Left lung (tissue), 4 donors: ENCODE measurements at regions not wholly inside any gene's neighbourhood (a gene's known extent, or its start where the extent isn't known, plus 50 kb on each side); places are given as distances from the start of the nearest gene placed in this dataset.

Experiments used
- ATAC-seq: fragments of 200-7000 bp; cut with Tn5 transposase; one replicate; pipeline ENCODE4 v1.9.1; 2020; ENCODE audit warnings: moderate library complexity
- DNase-seq, 4 donors: peaks; one replicate each; pipeline ENCODE4 v3.0.0-alpha.2; 2013 to 2020
- H3K27ac ChIP-seq, 2 donors: fragments of 200-600 bp; sonication (generic) in 1 of 2; one replicate each; pipeline versions ENCODE4 v1.5.0 to v1.8.0; 2020 to 2021
- H3K27me3 ChIP-seq, 2 donors: fragments of 200-600 bp; sonication (generic) in 1 of 2; one replicate each; pipeline versions ENCODE4 v1.5.0 to v1.8.0; 2020 to 2021
- H3K36me3 ChIP-seq, 2 donors: fragments of 200-600 bp; sonication (generic) in 1 of 2; one replicate each; pipeline versions ENCODE4 v1.5.0 to v1.8.0; 2020 to 2021
- H3K4me1 ChIP-seq, 2 donors: fragments of 200-600 bp; one replicate each; pipeline ENCODE4 v1.8.0; 2021
- H3K4me3 ChIP-seq, 2 donors: fragments of 200-600 bp; sonication (generic) in 1 of 2; one replicate each; pipeline versions ENCODE4 v1.5.0 to v1.8.0; 2020 to 2021; ENCODE audit warnings: mild to moderate bottlenecking in 1 of 2
- H3K9me3 ChIP-seq, 2 donors: fragments of 200-600 bp; sonication (generic) in 1 of 2; one replicate each; pipeline versions ENCODE4 v1.5.0 to v1.8.0; 2020 to 2021
- CTCF ChIP-seq, 2 donors: fragments of 200-600 bp; sonication (generic) in 1 of 2; IDR thresholded peaks; one replicate each; pipeline versions ENCODE4 v1.5.0 to v1.8.0; 2021; ENCODE audit warnings: antibody characterized with exemption in 2 of 2
- intact Hi-C, 2 donors: fragments of 100-400 bp; cut with DNase I; formaldehyde crosslinking; loops; one replicate each; pipeline versions ENCODE4 v1.11.2 to v1.14.2; 2022
- donor health status: DM: no; HTN: yes; CAD: no.
- donor health status: DM: no; HTN: no; CAD: no.

- ATAC-seq (no peak), DNase-seq (peak in 1 of 4 donors; percentile 75)
- Histone ChIP-seq H3K9me3 (peaks cover 0 to 30% of the 10 kb centered on the region in 2 donors), H3K27ac (no peak overlapping the region), H3K36me3 (no peaks in the 10 kb centered on the region), H3K4me3 (no peak overlapping the region), H3K4me1 (no peaks in the 10 kb centered on the region), H3K27me3 (peaks cover 0 to 32% of the 10 kb centered on the region in 2 donors)
- intact Hi-C loops, result no loop called here
- no peak for TF ChIP-seq CTCF (IDR thresholded peaks at IDR 0.05)
Observed at GRCh38 chr20:57082357-57082945, 184.0 kb downstream of the BMP7 start.

DNA sequence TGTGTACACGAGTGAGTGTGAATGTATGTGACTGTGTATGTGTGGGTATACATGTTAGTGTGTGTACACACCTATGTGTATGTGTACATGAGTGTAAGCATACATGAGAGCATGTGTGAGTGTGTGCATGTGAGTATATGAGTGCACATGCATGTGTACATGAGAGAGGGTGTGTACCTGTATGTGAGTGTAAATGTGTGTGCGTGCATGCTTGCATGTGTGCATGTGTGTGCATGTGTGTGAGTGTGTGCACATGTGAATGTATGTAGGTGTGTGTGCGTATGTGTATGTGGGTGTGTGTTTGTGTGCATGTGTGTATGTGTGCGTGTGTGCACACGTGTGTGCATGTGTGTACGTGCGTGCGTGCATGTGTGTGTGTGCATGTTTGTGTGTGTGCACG lies 183.4 kb downstream of the BMP7 start:
- H3K4me1 ChIP-seq, result no peaks in the 10 kb centered on the region
- peaks cover 0 to 38% of the 10 kb centered on the region in 2 donors for H3K27me3 ChIP-seq
- intact Hi-C loops, result no loop called here
- peaks cover 0 to 24% of the 10 kb centered on the region in 2 donors for H3K9me3 ChIP-seq
- H3K4me3 ChIP-seq, result no peak overlapping the region
- no peaks in the 10 kb centered on the region for H3K36me3 ChIP-seq
- DNase-seq (no peak), ATAC-seq (no peak)
- no peak for TF ChIP-seq CTCF (IDR thresholded peaks at IDR 0.05)
- no peak overlapping the region for H3K27ac ChIP-seq

DNA sequence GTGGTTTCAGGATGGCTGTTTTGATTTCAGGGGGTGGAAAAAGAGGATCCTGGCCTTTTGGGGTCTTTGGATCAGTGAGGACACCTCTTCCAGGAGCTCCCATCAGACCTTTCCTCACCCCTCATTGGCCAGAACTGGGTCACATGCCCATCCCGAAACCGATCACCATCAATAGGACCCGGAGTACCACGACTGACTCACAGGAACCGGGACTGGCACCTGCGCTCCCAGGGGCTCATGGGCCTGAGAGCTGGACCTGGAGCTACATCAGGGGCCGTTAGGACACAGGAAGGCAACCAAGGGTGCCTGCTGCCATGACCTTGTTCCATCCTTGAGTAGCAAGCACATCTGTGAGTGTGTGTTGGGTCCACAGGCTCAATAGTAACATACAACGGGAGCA lies 180.4 kb downstream of the BMP7 start:
- intact Hi-C loops, result no loop called here
- Histone ChIP-seq H3K27ac (no peak overlapping the region), H3K27me3 (peaks cover 0 to 57% of the 10 kb centered on the region in 2 donors), H3K4me3 (no peak overlapping the region), H3K36me3 (no peaks in the 10 kb centered on the region), H3K4me1 (no peaks in the 10 kb centered on the region), H3K9me3 (no peaks in the 10 kb centered on the region)
- TF ChIP-seq CTCF (IDR thresholded peaks at IDR 0.05), result no peak
- DNase-seq (no peak), ATAC-seq (no peak)

DNA sequence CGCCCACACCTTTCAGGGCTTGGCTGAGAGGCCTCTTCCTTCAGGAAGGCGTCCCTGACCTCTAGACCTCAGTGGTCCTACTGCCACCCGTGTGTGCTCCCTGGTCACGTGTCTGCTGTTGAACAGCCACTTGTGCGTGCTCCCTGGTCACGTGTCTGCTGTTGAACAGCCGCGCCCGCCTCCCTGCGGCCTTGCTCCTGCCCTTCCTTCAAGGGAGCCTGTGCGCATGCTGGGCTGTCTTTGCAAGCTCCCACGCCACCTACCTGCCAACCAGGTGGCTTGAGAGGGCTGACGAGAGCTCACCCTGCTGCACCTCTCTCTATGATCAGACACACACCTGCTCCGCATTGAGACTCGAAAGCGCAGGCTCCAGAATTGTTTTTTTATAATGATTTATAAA lies 179.3 kb downstream of the BMP7 start:
- no peaks in the 10 kb centered on the region for H3K36me3 ChIP-seq
- TF ChIP-seq CTCF (IDR thresholded peaks at IDR 0.05), result no peak
- H3K9me3 ChIP-seq, result no peaks in the 10 kb centered on the region
- intact Hi-C loops, result no loop called here
- no peak for ATAC-seq
- H3K4me3 ChIP-seq, result no peak overlapping the region
- H3K27me3 ChIP-seq, result peaks cover 0 to 57% of the 10 kb centered on the region in 2 donors
- peak in 2 of 4 donors; percentile 55 to 72 for DNase-seq
- no peaks in the 10 kb centered on the region for H3K4me1 ChIP-seq
- H3K27ac ChIP-seq, result no peak overlapping the region

DNA sequence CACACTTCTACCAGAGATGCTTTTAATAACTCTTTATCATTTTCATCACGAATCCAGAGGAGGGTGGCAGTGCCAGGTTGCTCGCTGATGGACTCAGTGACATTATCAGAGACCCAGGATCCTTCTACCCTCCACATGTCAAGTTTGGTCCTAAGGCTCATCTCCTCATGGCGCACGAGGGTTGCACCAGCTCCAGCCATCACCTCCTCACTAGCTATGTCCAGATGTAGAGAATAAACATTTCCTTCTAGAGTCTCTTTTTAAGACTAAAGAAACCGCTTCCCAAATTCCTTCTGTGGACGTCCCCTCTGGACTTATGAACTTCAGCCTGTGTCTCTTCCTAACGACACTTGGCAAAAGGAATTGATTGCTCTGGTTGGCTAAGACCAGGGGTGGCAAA lies 178.7 kb downstream of the BMP7 start:
- intact Hi-C loops, result no loop called here
- Histone ChIP-seq H3K27ac (no peak overlapping the region), H3K36me3 (no peaks in the 10 kb centered on the region), H3K9me3 (no peaks in the 10 kb centered on the region), H3K27me3 (peaks cover 0 to 59% of the 10 kb centered on the region in 2 donors), H3K4me1 (no peaks in the 10 kb centered on the region), H3K4me3 (no peak overlapping the region)
- ATAC-seq, result no peak
- no peak for TF ChIP-seq CTCF (IDR thresholded peaks at IDR 0.05)
- DNase-seq, result no peak
